HG03139 (cell line): ENCODE measurements at regions not wholly inside any gene's neighbourhood (a gene's known extent, or its start where the extent isn't known, plus 50 kb on each side); places are given as distances from the start of the nearest gene placed in this dataset.
"Not testable (repeated sequence)": the region's sequence is repeated elsewhere in the genome, so short reads cannot be mapped to it uniquely, and the experiment has no call there.

Experiments used
- ATAC-seq: cut with Tn5 transposase; IDR thresholded peaks from one replicate; pipeline ENCODE4 v1.9.1; 2021; ENCODE audit not compliant: unreplicated experiment

- ATAC-seq, result no peak
Observed at GRCh38 chr5:92017776-92018175, 634.7 kb upstream of the ARRDC3 start.

- not testable (repeated sequence) for ATAC-seq
Observed at GRCh38 chr5:92011845-92012244, 628.7 kb upstream of the ARRDC3 start.

- no peak for ATAC-seq
Observed at GRCh38 chr5:92003806-92004205, 620.7 kb upstream of the ARRDC3 start.

- ATAC-seq, result no peak
Observed at GRCh38 chr5:92002721-92003274, 619.7 kb upstream of the ARRDC3 start.

- ATAC-seq, result no peak
Observed at GRCh38 chr5:91998774-91999173, 615.7 kb upstream of the ARRDC3 start.

- no peak for ATAC-seq
Observed at GRCh38 chr5:91983869-91984268, 600.8 kb upstream of the ARRDC3 start.

- no peak for ATAC-seq
Observed at GRCh38 chr5:91978221-91978882, 595.2 kb upstream of the ARRDC3 start.

- ATAC-seq, result no peak
Observed at GRCh38 chr5:91977579-91977978, 594.5 kb upstream of the ARRDC3 start.

GRCh38 chr5:91976451-91976850 is 593.3 kb upstream of the ARRDC3 start:
- no peak for ATAC-seq

GRCh38 chr5:91963166-91963565 is 580.0 kb upstream of the ARRDC3 start:
- ATAC-seq, result no peak

- no peak for ATAC-seq
Observed at GRCh38 chr5:91957666-91958065, 574.5 kb upstream of the ARRDC3 start.

- no peak for ATAC-seq
Observed at GRCh38 chr5:91956738-91957137, 573.6 kb upstream of the ARRDC3 start.

GRCh38 chr5:91955610-91956009 is 572.5 kb upstream of the ARRDC3 start:
- ATAC-seq, result no peak

- no peak for ATAC-seq
Observed at GRCh38 chr5:91954136-91954535, 571.0 kb upstream of the ARRDC3 start.

GRCh38 chr5:91950328-91950727 is 567.2 kb upstream of the ARRDC3 start:
- no peak for ATAC-seq

GRCh38 chr5:91946870-91947269 is 563.8 kb upstream of the ARRDC3 start:
- no peak for ATAC-seq

GRCh38 chr5:91941588-91941987 is 558.5 kb upstream of the ARRDC3 start:
- ATAC-seq, result no peak

- no peak for ATAC-seq
Observed at GRCh38 chr5:91938441-91938840, 555.3 kb upstream of the ARRDC3 start.

- ATAC-seq, result no peak
Observed at GRCh38 chr5:91937121-91937520, 554.0 kb upstream of the ARRDC3 start.

GRCh38 chr5:91929522-91929817 is 546.4 kb upstream of the ARRDC3 start:
- no peak for ATAC-seq

- no peak for ATAC-seq
Observed at GRCh38 chr5:91928754-91929521, 545.8 kb upstream of the ARRDC3 start.

- no peak for ATAC-seq
Observed at GRCh38 chr5:91927439-91927838, 544.3 kb upstream of the ARRDC3 start.

GRCh38 chr5:91925249-91925648 is 542.1 kb upstream of the ARRDC3 start:
- ATAC-seq, result no peak
